ENCODE measurements at regions not wholly inside any gene's neighbourhood (a gene's known extent, or its start where the extent isn't known, plus 50 kb on each side); places are given as distances from the start of the nearest gene placed in this dataset.

GRCh38 chr9:75692309-75692708 lies 198.2 kb upstream of the PCSK5 start:
- no peak for DNase-seq

- no peak for DNase-seq
These were observed 194.6 kb upstream of the PCSK5 start for GRCh38 chr9:75695921-75696320.

GRCh38 chr9:75699017-75699416 lies 191.5 kb upstream of the PCSK5 start:
- DNase-seq, result no peak

GRCh38 chr9:75699625-75700251 lies 190.7 kb upstream of the PCSK5 start:
- no peak for DNase-seq

GRCh38 chr9:75700252-75700640 lies 190.2 kb upstream of the PCSK5 start:
- DNase-seq, result no peak

GRCh38 chr9:75707191-75707590 lies 183.3 kb upstream of the PCSK5 start:
- no peak for DNase-seq

- no peak for DNase-seq
These were observed 180.8 kb upstream of the PCSK5 start for GRCh38 chr9:75709698-75710097.

- no peak for DNase-seq
These were observed 177.8 kb upstream of the PCSK5 start for GRCh38 chr9:75712700-75713099.

GRCh38 chr9:75713335-75713734 lies 177.1 kb upstream of the PCSK5 start:
- DNase-seq, result no peak

- no peak for DNase-seq
These were observed 175.1 kb upstream of the PCSK5 start for GRCh38 chr9:75715360-75715759.

GRCh38 chr9:75718677-75719076 lies 171.8 kb upstream of the PCSK5 start:
- no peak for DNase-seq

GRCh38 chr9:75728391-75728790 lies 162.1 kb upstream of the PCSK5 start:
- no peak for DNase-seq

GRCh38 chr9:75734802-75735201 lies 155.7 kb upstream of the PCSK5 start:
- DNase-seq, result no peak

GRCh38 chr9:75739884-75740611 lies 150.4 kb upstream of the PCSK5 start:
- no peak for DNase-seq

GRCh38 chr9:75743855-75744254 lies 146.6 kb upstream of the PCSK5 start:
- no peak for DNase-seq

- no peak for DNase-seq
These were observed 136.4 kb upstream of the PCSK5 start for GRCh38 chr9:75754080-75754479.

- DNase-seq, result no peak
These were observed 115.3 kb upstream of the PCSK5 start for GRCh38 chr9:75775166-75775565.

GRCh38 chr9:75775966-75776691 lies 114.3 kb upstream of the PCSK5 start:
- no peak for DNase-seq

- DNase-seq, result no peak
These were observed 110.3 kb upstream of the PCSK5 start for GRCh38 chr9:75780185-75780584.

- DNase-seq, result no peak
These were observed 102.4 kb upstream of the PCSK5 start for GRCh38 chr9:75788006-75788634.

GRCh38 chr9:75797085-75797580 lies 93.3 kb upstream of the PCSK5 start:
- DNase-seq, result no peak

- DNase-seq, result no peak
These were observed 92.0 kb upstream of the PCSK5 start for GRCh38 chr9:75798505-75798904.

- no peak for DNase-seq
These were observed 87.3 kb upstream of the PCSK5 start for GRCh38 chr9:75803130-75803529.

- DNase-seq, result no peak
These were observed 80.4 kb upstream of the PCSK5 start for GRCh38 chr9:75810063-75810462.
